NCI-H345 (cell line): ENCODE measurements at regions not wholly inside any gene's neighbourhood (a gene's known extent, or its start where the extent isn't known, plus 50 kb on each side); places are given as distances from the start of the nearest gene placed in this dataset.

Source experiments
- DNase-seq: peaks from one replicate; lab custom pipeline; 2025; lab: John Stamatoyannopoulos, UW

GRCh38 chr6:71481011-71481410 lies 192.4 kb downstream of the OGFRL1 start:
- DNase-seq = no peak

- no peak for DNase-seq
Observed at GRCh38 chr6:71481801-71482200, 193.2 kb downstream of the OGFRL1 start.

GRCh38 chr6:71482742-71483141 lies 194.1 kb downstream of the OGFRL1 start:
- no peak for DNase-seq

GRCh38 chr6:71486461-71486860 lies 197.8 kb downstream of the OGFRL1 start:
- DNase-seq = no peak

- no peak for DNase-seq
Observed at GRCh38 chr6:71488186-71488585, 199.6 kb downstream of the OGFRL1 start.

- DNase-seq = no peak
Observed at GRCh38 chr6:71489736-71490135, 201.1 kb downstream of the OGFRL1 start.

GRCh38 chr6:71490876-71491275 lies 202.3 kb downstream of the OGFRL1 start:
- DNase-seq = no peak

GRCh38 chr6:71491844-71492243 lies 203.2 kb downstream of the OGFRL1 start:
- no peak for DNase-seq

- DNase-seq = no peak
Observed at GRCh38 chr6:71492668-71493067, 204.1 kb downstream of the OGFRL1 start.

- no peak for DNase-seq
Observed at GRCh38 chr6:71496018-71496721, 207.6 kb downstream of the OGFRL1 start.

- no peak for DNase-seq
Observed at GRCh38 chr6:71496722-71497033, 208.1 kb downstream of the OGFRL1 start.

GRCh38 chr6:71498638-71499037 lies 210.0 kb downstream of the OGFRL1 start:
- no peak for DNase-seq

GRCh38 chr6:71499667-71500066 lies 211.1 kb downstream of the OGFRL1 start:
- DNase-seq = no peak

- no peak for DNase-seq
Observed at GRCh38 chr6:71502168-71502567, 213.6 kb downstream of the OGFRL1 start.

GRCh38 chr6:71502956-71503355 lies 214.3 kb downstream of the OGFRL1 start:
- DNase-seq = no peak

- DNase-seq = no peak
Observed at GRCh38 chr6:71507183-71507582, 218.6 kb downstream of the OGFRL1 start.

- no peak for DNase-seq
Observed at GRCh38 chr6:71509191-71510005, 220.8 kb downstream of the OGFRL1 start.

GRCh38 chr6:71510057-71510713 lies 221.6 kb downstream of the OGFRL1 start:
- DNase-seq = peak; percentile 25

- no peak for DNase-seq
Observed at GRCh38 chr6:71510856-71511255, 222.2 kb downstream of the OGFRL1 start.

GRCh38 chr6:71512256-71512655 lies 223.6 kb downstream of the OGFRL1 start:
- DNase-seq = no peak

GRCh38 chr6:71513036-71513435 lies 224.4 kb downstream of the OGFRL1 start:
- no peak for DNase-seq

GRCh38 chr6:71523548-71523947 lies 234.9 kb downstream of the OGFRL1 start:
- DNase-seq = no peak

GRCh38 chr6:71524201-71524600 lies 235.6 kb downstream of the OGFRL1 start:
- DNase-seq = no peak
